Breast epithelium (tissue), 4 donors: ENCODE measurements at regions not wholly inside any gene's neighbourhood (a gene's known extent, or its start where the extent isn't known, plus 50 kb on each side); places are given as distances from the start of the nearest gene placed in this dataset.
A peak's percentile ranks its signal among the peaks of the same experiment; 100 is the strongest.

ENCODE experiments used
- DNase-seq, 2 donors: peaks; one replicate each; pipeline ENCODE4 v3.0.0-alpha.2; 2019; ENCODE audit warnings: low spot score in 2 of 2
- H3K27ac ChIP-seq, 2 donors: fragments of 200-600 bp; sonication (generic) in 1 of 2; one replicate each; pipeline ENCODE4 v1.5.1; 2016 to 2019; ENCODE audit warnings: mild to moderate bottlenecking in 1 of 2
- H3K27me3 ChIP-seq, 2 donors: fragments of 200-600 bp; sonication (generic) in 1 of 2; one replicate each; pipeline versions ENCODE4 v1.5.1 to v1.6.0; 2017 to 2019; ENCODE audit warnings: control low read depth in 1 of 2, mild to moderate bottlenecking in 1 of 2
- H3K36me3 ChIP-seq: fragments of 200-600 bp; one replicate; pipeline ENCODE4 v1.5.1; 2019
- H3K4me1 ChIP-seq, 2 donors: fragments of 200-600 bp; sonication (generic); one replicate each; pipeline ENCODE4 v1.5.1; 2016 to 2019; ENCODE audit warnings: control low read depth in 1 of 2
- H3K4me3 ChIP-seq, 3 donors: fragments of 200-600 bp; sonication (generic); 1 replicate in 2 of 3; 2 replicates in 1 of 3; pipeline ENCODE4 v1.5.1; 2016 to 2019; ENCODE audit warnings: mild to moderate bottlenecking in 3 of 3, moderate library complexity in 2 of 3
- H3K9me3 ChIP-seq, 2 donors: fragments of 200-600 bp; sonication (generic) in 1 of 2; one replicate each; pipeline ENCODE4 v1.5.1; 2016 to 2019; ENCODE audit warnings: control low read depth in 1 of 2
- CTCF ChIP-seq, 3 donors: fragments of 450-650 bp; IDR thresholded peaks; one replicate each; pipeline ENCODE4 v1.5.1; 2016 to 2017; ENCODE audit warnings: antibody characterized with exemption in 3 of 3, mild to moderate bottlenecking in 3 of 3, moderate library complexity in 3 of 3
- POLR2A ChIP-seq: fragments of 450-650 bp; IDR thresholded peaks from one replicate; pipeline ENCODE4 v1.6.1; 2016; ENCODE audit warnings: antibody characterized with exemption, mild to moderate bottlenecking, moderate library complexity
- POLR2AphosphoS5 ChIP-seq, 3 donors: sonication (generic); formaldehyde crosslinking; IDR thresholded peaks; one replicate each; pipeline ENCODE4 v1.6.1; 2017; ENCODE audit warnings: antibody characterized with exemption in 3 of 3
- intact Hi-C: fragments of 100-400 bp; cut with DNase I; formaldehyde crosslinking; loops from one replicate; pipeline ENCODE4 v1.15.1; 2023; ENCODE audit warnings: low total_unique reads

- Histone ChIP-seq H3K9me3 (no peaks in the 10 kb centered on the region), H3K4me1 (no peaks in the 10 kb centered on the region), H3K27me3 (no peaks in the 10 kb centered on the region), H3K27ac (peak overlapping the region in 1 of 2 donors; percentile 83), H3K4me3 (no peak overlapping the region), H3K36me3 (no peaks in the 10 kb centered on the region)
- intact Hi-C loops, result no loop called here
- TF ChIP-seq POLR2AphosphoS5 (IDR thresholded peaks at IDR 0.05), result no peak
- no peak for TF ChIP-seq CTCF (IDR thresholded peaks at IDR 0.05)
- no peak for TF ChIP-seq POLR2A
- no peak for DNase-seq
These were observed 220.1 kb downstream of the HACE1 start for GRCh38 chr6:104639668-104640067.

- peak in 1 of 3 donors; percentile 40 for TF ChIP-seq POLR2AphosphoS5 (IDR thresholded peaks at IDR 0.05)
- no peak for TF ChIP-seq POLR2A
- intact Hi-C loops, result no loop called here
- Histone ChIP-seq H3K27ac (peak overlapping the region in 1 of 2 donors; percentile 83), H3K9me3 (no peaks in the 10 kb centered on the region), H3K27me3 (no peaks in the 10 kb centered on the region), H3K36me3 (no peaks in the 10 kb centered on the region), H3K4me3 (no peak overlapping the region), H3K4me1 (no peaks in the 10 kb centered on the region)
- DNase-seq, result no peak
These were observed 220.9 kb downstream of the HACE1 start for GRCh38 chr6:104638841-104639290.

- Histone ChIP-seq H3K9me3 (no peaks in the 10 kb centered on the region), H3K4me3 (no peak overlapping the region), H3K4me1 (no peaks in the 10 kb centered on the region), H3K27ac (no peak overlapping the region), H3K27me3 (no peaks in the 10 kb centered on the region), H3K36me3 (no peaks in the 10 kb centered on the region)
- intact Hi-C loops, result no loop called here
- DNase-seq, result no peak
- TF ChIP-seq CTCF (IDR thresholded peaks at IDR 0.05) (no peak), POLR2AphosphoS5 (IDR thresholded peaks at IDR 0.05) (no peak), POLR2A (no peak)
These were observed 226.6 kb downstream of the HACE1 start for GRCh38 chr6:104633125-104633524.

- TF ChIP-seq POLR2AphosphoS5 (IDR thresholded peaks at IDR 0.05) (no peak), POLR2A (no peak), CTCF (IDR thresholded peaks at IDR 0.05) (no peak)
- DNase-seq, result no peak
- intact Hi-C loops, result no loop called here
These were observed 227.1 kb downstream of the HACE1 start for GRCh38 chr6:104632588-104632987.

GRCh38 chr6:104630955-104631354 lies 228.8 kb downstream of the HACE1 start:
- H3K9me3 ChIP-seq, result no peaks in the 10 kb centered on the region
- H3K4me3 ChIP-seq, result no peak overlapping the region
- no peaks in the 10 kb centered on the region for H3K4me1 ChIP-seq
- intact Hi-C loops, result no loop called here
- no peaks in the 10 kb centered on the region for H3K27me3 ChIP-seq
- no peaks in the 10 kb centered on the region for H3K36me3 ChIP-seq
- no peak for DNase-seq
- H3K27ac ChIP-seq, result no peak overlapping the region
- TF ChIP-seq POLR2AphosphoS5 (IDR thresholded peaks at IDR 0.05), result no peak
- no peak for TF ChIP-seq POLR2A
- no peak for TF ChIP-seq CTCF (IDR thresholded peaks at IDR 0.05)

More at GRCh38 chr6:104632588-104632987, 227.1 kb downstream of the HACE1 start:
- Histone ChIP-seq H3K4me1 (no peaks in the 10 kb centered on the region), H3K27ac (no peak overlapping the region), H3K27me3 (no peaks in the 10 kb centered on the region), H3K4me3 (no peak overlapping the region), H3K36me3 (no peaks in the 10 kb centered on the region), H3K9me3 (no peaks in the 10 kb centered on the region)

- no peak overlapping the region for H3K4me3 ChIP-seq
- H3K27ac ChIP-seq, result no peak overlapping the region
- no peak for DNase-seq
- intact Hi-C loops, result no loop called here
- H3K9me3 ChIP-seq, result no peaks in the 10 kb centered on the region
- no peaks in the 10 kb centered on the region for H3K36me3 ChIP-seq
- no peaks in the 10 kb centered on the region for H3K27me3 ChIP-seq
- no peaks in the 10 kb centered on the region for H3K4me1 ChIP-seq
- TF ChIP-seq CTCF (IDR thresholded peaks at IDR 0.05) (no peak), POLR2AphosphoS5 (IDR thresholded peaks at IDR 0.05) (no peak), POLR2A (no peak)
These were observed 229.2 kb downstream of the HACE1 start for GRCh38 chr6:104630522-104630921.
